Peyer's patch (tissue), 4 donors: ENCODE measurements at regions not wholly inside any gene's neighbourhood (a gene's known extent, or its start where the extent isn't known, plus 50 kb on each side); places are given as distances from the start of the nearest gene placed in this dataset.

Experiments used
- POLR2A ChIP-seq, 2 donors: fragments of 450-650 bp; IDR thresholded peaks; one replicate each; pipeline ENCODE4 v1.5.1; 2017; ENCODE audit warnings: antibody characterized with exemption in 2 of 2, mild to moderate bottlenecking in 2 of 2, moderate library complexity in 2 of 2
- TF ChIP-seq, protein P1 (sequence below), 6 experiments: fragments of 450-650 bp in 4 of 6; fragments of 200-600 bp in 2 of 6; sonication (generic) in 1 of 6; IDR thresholded peaks; one replicate each; pipeline ENCODE4 v1.5.1; 2017 to 2019; ENCODE audit warnings: antibody characterized with exemption in 6 of 6, mild to moderate bottlenecking in 3 of 6, moderate library complexity in 1 of 6

GRCh38 chr2:76283350-76283749, 572.6 kb upstream of the GCFC2 start:
- TF ChIP-seq, protein P1, sequence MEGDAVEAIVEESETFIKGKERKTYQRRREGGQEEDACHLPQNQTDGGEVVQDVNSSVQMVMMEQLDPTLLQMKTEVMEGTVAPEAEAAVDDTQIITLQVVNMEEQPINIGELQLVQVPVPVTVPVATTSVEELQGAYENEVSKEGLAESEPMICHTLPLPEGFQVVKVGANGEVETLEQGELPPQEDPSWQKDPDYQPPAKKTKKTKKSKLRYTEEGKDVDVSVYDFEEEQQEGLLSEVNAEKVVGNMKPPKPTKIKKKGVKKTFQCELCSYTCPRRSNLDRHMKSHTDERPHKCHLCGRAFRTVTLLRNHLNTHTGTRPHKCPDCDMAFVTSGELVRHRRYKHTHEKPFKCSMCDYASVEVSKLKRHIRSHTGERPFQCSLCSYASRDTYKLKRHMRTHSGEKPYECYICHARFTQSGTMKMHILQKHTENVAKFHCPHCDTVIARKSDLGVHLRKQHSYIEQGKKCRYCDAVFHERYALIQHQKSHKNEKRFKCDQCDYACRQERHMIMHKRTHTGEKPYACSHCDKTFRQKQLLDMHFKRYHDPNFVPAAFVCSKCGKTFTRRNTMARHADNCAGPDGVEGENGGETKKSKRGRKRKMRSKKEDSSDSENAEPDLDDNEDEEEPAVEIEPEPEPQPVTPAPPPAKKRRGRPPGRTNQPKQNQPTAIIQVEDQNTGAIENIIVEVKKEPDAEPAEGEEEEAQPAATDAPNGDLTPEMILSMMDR (IDR thresholded peaks at IDR 0.05) = no peak
- no peak for TF ChIP-seq POLR2A (IDR thresholded peaks at IDR 0.05)
